Memory B cell (primary cell): ENCODE measurements at regions not wholly inside any gene's neighbourhood (a gene's known extent, or its start where the extent isn't known, plus 50 kb on each side); places are given as distances from the start of the nearest gene placed in this dataset.

ENCODE experiments used
- ATAC-seq: fragments of 150-1000 bp; cut with Tn5 transposase; 2 replicates; pipeline ENCODE4 v1.10.0; 2021; ENCODE audit warnings: low read depth, mild to moderate bottlenecking, moderate library complexity
- DNase-seq, 2 donors: peaks; one replicate each; pipeline ENCODE4 v3.0.0; 2022; ENCODE audit warnings: low spot score in 2 of 2
- H3K27ac Mint-ChIP-seq: one replicate; pipeline ENCODE4 v1.8.0; 2022; ENCODE audit warnings: mild to moderate bottlenecking, moderate library complexity, mixed read lengths
- H3K27me3 Mint-ChIP-seq: one replicate; pipeline ENCODE4 v1.8.0; 2022; ENCODE audit warnings: mixed read lengths
- H3K36me3 Mint-ChIP-seq: one replicate; pipeline ENCODE4 v1.8.0; 2022; ENCODE audit warnings: mild to moderate bottlenecking, mixed read lengths
- H3K4me1 Mint-ChIP-seq: one replicate; pipeline ENCODE4 v1.8.0; 2022; ENCODE audit warnings: mixed read lengths
- H3K4me3 Mint-ChIP-seq: one replicate; pipeline ENCODE4 v1.8.0; 2022; ENCODE audit warnings: mild to moderate bottlenecking, moderate library complexity, mixed read lengths
- H3K9me3 Mint-ChIP-seq: one replicate; pipeline ENCODE4 v1.8.0; 2022; ENCODE audit warnings: mixed read lengths

DNA sequence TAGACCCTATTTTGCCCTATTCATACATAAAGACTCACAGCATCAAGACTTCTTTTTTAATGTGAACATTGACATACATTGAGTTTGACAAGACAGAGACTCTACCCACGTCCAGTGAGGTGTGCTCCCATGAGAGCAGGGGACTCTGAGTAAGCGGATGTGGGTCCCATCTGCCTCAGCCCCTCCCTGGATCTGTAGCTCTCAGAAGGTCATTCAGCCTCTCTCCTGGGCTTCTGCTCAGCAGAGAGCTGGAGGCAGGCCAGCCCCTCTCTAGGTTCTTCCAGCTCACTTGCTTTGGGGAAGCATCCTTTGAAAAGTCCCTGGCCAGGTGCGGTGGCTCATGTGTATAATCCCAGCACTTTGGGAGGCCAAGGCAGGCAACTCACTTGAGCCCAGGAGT is 146.9 kb upstream of the ZMIZ1 start:
- Mint-ChIP-seq H3K36me3 (no peaks in the 10 kb centered on the region), H3K9me3 (no peaks in the 10 kb centered on the region), H3K4me3 (no peak overlapping the region), H3K4me1 (no peaks in the 10 kb centered on the region), H3K27ac (no peak overlapping the region), H3K27me3 (peaks cover 13% of the 10 kb centered on the region)
- DNase-seq (no peak), ATAC-seq (no peak)

DNA sequence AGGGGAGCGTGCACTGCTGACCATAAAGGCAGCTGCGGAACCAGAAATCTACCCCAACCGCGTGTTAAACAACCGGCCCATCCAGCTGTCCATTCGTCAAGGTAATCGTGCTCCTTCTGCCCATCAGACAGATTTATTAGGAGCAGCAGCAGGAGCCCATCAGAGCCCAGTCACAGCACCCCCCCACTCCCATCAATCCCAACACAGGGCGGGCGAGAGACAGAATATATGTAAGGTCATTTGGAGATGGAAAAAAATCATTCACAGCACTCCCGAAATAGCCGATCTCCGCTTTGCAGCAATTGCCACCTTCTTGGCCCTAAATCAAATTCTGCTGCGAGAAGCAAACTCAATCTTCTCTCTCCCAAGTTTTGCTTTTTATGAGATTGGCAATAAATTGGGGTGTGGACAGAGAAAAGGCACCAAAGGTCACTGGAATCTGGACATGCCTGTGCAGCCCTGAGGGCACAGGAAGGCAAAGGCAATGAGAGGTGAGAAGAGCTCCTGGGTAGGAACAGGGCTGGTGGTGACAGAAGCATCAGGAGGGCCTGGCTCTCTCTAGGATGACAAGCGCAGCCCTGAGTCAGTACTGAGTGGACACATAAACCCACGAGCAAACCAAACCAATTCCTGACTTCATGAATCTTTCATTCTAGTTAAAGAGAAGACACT is 145.0 kb upstream of the ZMIZ1 start:
- Mint-ChIP-seq H3K4me3 (no peak overlapping the region), H3K27ac (no peak overlapping the region), H3K4me1 (no peaks in the 10 kb centered on the region), H3K36me3 (no peaks in the 10 kb centered on the region), H3K9me3 (no peaks in the 10 kb centered on the region), H3K27me3 (peaks cover 14% of the 10 kb centered on the region)
- ATAC-seq (no peak), DNase-seq (no peak)

DNA sequence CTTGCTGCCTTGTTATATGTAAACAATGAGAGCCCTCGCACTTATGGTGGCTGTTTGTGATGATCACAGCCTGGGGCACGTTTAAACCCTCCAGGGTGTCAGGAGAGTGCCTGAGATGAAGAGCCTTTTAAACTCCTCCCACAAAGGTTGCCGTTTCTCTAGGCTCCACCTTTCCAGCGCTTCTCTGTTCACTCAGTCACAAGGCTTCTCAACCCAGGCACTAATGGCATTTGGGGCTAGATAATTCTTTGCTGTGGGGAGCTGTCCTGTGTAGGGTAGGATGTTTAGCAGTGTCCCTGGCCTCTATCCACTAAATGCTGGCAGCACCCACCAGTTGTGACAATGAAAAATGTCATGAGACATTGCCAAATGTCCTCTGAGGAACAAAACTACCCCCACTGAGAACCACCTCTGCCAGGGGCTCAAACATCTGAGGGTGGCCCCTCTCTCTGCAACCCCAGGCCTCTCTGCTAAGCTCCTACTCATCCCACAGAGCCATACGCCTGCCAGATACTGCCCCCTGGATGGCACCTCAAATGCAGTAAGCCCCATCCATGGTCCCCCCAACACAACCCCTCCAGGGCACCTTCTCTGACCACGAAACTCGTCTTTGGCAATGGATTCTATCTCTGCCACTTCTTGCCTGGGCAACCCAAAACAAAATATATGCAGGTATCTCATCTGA is 144.3 kb upstream of the ZMIZ1 start:
- Mint-ChIP-seq H3K4me3 (no peak overlapping the region), H3K36me3 (no peaks in the 10 kb centered on the region), H3K27me3 (peaks cover 14% of the 10 kb centered on the region), H3K9me3 (no peaks in the 10 kb centered on the region), H3K27ac (no peak overlapping the region), H3K4me1 (no peaks in the 10 kb centered on the region)
- ATAC-seq = no peak
- DNase-seq = no peak

GRCh38 chr10:78925275-78925674 is 143.5 kb upstream of the ZMIZ1 start:
- H3K9me3 Mint-ChIP-seq = no peaks in the 10 kb centered on the region
- H3K36me3 Mint-ChIP-seq = no peaks in the 10 kb centered on the region
- ATAC-seq = no peak
- peaks cover 12% of the 10 kb centered on the region for H3K27me3 Mint-ChIP-seq
- H3K27ac Mint-ChIP-seq = no peak overlapping the region
- no peak for DNase-seq
- no peaks in the 10 kb centered on the region for H3K4me1 Mint-ChIP-seq
- H3K4me3 Mint-ChIP-seq = no peak overlapping the region

DNA sequence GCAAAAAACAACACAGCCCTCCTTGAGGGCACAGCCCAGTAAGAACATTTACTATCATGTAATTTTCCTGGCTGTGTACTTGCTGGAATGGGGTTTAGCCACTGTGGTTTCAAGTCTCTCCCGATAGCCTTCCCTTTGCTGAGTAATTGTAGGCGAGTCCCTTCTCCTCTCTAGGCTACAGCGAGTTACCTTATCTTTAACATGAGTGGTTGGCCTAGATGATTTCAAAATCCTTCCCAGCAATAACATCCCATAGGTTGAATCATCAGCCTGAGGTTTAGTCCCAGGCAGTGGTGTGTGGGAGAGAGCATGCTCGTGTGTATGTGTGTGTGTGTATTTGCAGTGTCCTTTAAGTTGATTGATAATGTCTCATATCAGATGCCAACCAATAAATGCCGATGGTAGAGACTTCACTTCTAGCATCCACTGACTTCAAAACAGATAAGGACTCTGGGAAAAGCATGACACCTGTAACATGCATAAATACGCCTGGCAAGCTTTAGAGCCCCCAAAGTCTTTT is 142.9 kb upstream of the ZMIZ1 start:
- no peak overlapping the region for H3K27ac Mint-ChIP-seq
- H3K9me3 Mint-ChIP-seq = no peaks in the 10 kb centered on the region
- H3K4me1 Mint-ChIP-seq = no peaks in the 10 kb centered on the region
- H3K4me3 Mint-ChIP-seq = no peak overlapping the region
- H3K36me3 Mint-ChIP-seq = no peaks in the 10 kb centered on the region
- ATAC-seq (no peak), DNase-seq (no peak)
- H3K27me3 Mint-ChIP-seq = peaks cover 15% of the 10 kb centered on the region

DNA sequence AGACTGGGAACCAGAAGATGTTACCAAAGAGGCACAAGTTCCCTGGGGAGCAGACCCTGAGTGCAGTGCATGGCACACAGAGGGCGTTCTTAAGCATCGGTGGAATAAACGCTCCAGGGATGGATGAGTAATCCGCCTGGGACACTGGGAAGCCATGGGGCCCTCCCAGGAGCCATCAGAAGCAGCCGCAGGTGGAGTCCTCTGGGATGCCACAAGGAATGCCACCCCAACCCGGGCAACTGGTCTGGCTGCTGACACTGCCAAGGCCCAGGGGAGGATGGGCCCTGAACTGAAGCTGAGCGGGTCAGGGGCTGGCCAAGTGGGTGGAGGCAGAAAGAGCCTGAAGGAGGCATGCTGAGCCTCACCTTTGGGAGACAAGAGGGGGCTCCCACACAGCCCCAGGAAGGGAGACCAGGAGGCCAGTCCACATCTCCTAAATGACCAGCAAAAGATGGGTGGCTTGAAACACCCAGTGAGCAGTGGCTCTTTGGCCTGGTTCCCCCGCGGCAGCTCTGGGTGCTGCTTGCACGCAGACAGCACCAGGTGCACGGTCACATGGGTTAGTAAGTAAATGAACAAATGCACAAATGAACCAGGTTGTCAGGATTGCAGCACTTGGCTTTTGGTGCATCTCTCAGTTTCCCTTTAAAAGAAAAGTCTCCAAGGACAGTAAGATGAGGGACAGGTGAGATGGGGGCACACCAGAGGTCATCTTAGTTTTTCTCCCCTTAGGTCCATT is 141.3 kb upstream of the ZMIZ1 start:
- Mint-ChIP-seq H3K36me3 (no peaks in the 10 kb centered on the region), H3K27me3 (peaks cover 14% of the 10 kb centered on the region), H3K4me3 (no peak overlapping the region), H3K27ac (no peak overlapping the region), H3K4me1 (no peaks in the 10 kb centered on the region), H3K9me3 (no peaks in the 10 kb centered on the region)
- no peak for ATAC-seq
- no peak for DNase-seq

DNA sequence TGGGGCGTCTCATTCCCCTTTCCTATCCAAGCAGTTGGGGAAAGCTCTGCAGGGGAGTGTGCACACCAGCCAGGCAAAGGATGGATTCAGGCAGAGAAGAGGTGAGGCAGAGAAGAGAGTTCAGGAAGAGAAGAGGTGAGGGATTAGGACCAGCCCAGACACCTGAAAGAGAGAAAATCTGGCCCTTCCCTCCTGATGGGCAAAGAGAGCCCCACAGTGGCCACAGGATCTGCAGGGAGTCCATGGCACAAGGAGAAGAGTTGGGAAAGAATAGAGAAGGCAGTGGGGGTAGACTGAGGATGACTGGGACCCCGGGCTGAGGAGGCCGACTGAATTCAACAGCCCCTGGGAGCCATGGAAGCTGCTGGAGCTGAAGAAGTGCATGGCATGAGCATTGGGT is 140.4 kb upstream of the ZMIZ1 start:
- no peak overlapping the region for H3K4me3 Mint-ChIP-seq
- H3K27me3 Mint-ChIP-seq = peaks cover 14% of the 10 kb centered on the region
- H3K27ac Mint-ChIP-seq = no peak overlapping the region
- H3K9me3 Mint-ChIP-seq = no peaks in the 10 kb centered on the region
- no peaks in the 10 kb centered on the region for H3K4me1 Mint-ChIP-seq
- no peaks in the 10 kb centered on the region for H3K36me3 Mint-ChIP-seq
- DNase-seq = no peak
- no peak for ATAC-seq

GRCh38 chr10:78929541-78929940 is 139.2 kb upstream of the ZMIZ1 start:
- no peaks in the 10 kb centered on the region for H3K9me3 Mint-ChIP-seq
- H3K27me3 Mint-ChIP-seq = peaks cover 16% of the 10 kb centered on the region
- no peak for ATAC-seq
- DNase-seq = no peak
- H3K36me3 Mint-ChIP-seq = no peaks in the 10 kb centered on the region
- H3K4me1 Mint-ChIP-seq = no peaks in the 10 kb centered on the region
- no peak overlapping the region for H3K4me3 Mint-ChIP-seq
- H3K27ac Mint-ChIP-seq = no peak overlapping the region

GRCh38 chr10:78931321-78932053 is 137.3 kb upstream of the ZMIZ1 start:
- no peaks in the 10 kb centered on the region for H3K9me3 Mint-ChIP-seq
- H3K4me1 Mint-ChIP-seq = no peaks in the 10 kb centered on the region
- no peak for ATAC-seq
- DNase-seq = no peak
- H3K36me3 Mint-ChIP-seq = no peaks in the 10 kb centered on the region
- H3K27me3 Mint-ChIP-seq = peaks cover 14% of the 10 kb centered on the region
- H3K27ac Mint-ChIP-seq = no peak overlapping the region
- no peak overlapping the region for H3K4me3 Mint-ChIP-seq

- Mint-ChIP-seq H3K36me3 (no peaks in the 10 kb centered on the region), H3K27ac (no peak overlapping the region)
Observed at GRCh38 chr10:78932054-78932386, 136.7 kb upstream of the ZMIZ1 start.

GRCh38 chr10:78932861-78933260 is 135.9 kb upstream of the ZMIZ1 start:
- ATAC-seq = no peak
- Mint-ChIP-seq H3K9me3 (no peaks in the 10 kb centered on the region), H3K36me3 (no peaks in the 10 kb centered on the region), H3K4me3 (no peak overlapping the region), H3K27ac (no peak overlapping the region), H3K27me3 (peaks cover 16% of the 10 kb centered on the region), H3K4me1 (peaks cover 2% of the 10 kb centered on the region)
- DNase-seq = no peak

More at GRCh38 chr10:78932054-78932386, 136.7 kb upstream of the ZMIZ1 start:
- DNase-seq (no peak), ATAC-seq (no peak)
- H3K27me3 Mint-ChIP-seq = peaks cover 14% of the 10 kb centered on the region
- H3K4me1 Mint-ChIP-seq = no peaks in the 10 kb centered on the region
- H3K9me3 Mint-ChIP-seq = no peaks in the 10 kb centered on the region
- no peak overlapping the region for H3K4me3 Mint-ChIP-seq

- Mint-ChIP-seq H3K27ac (no peak overlapping the region), H3K9me3 (no peaks in the 10 kb centered on the region), H3K36me3 (no peaks in the 10 kb centered on the region), H3K4me1 (peaks cover 2% of the 10 kb centered on the region), H3K4me3 (no peak overlapping the region), H3K27me3 (peaks cover 12% of the 10 kb centered on the region)
- no peak for DNase-seq
- no peak for ATAC-seq
Observed at GRCh38 chr10:78933828-78934531, 134.8 kb upstream of the ZMIZ1 start.

GRCh38 chr10:78934532-78934898 is 134.3 kb upstream of the ZMIZ1 start:
- ATAC-seq = no peak
- H3K9me3 Mint-ChIP-seq = no peaks in the 10 kb centered on the region

More at GRCh38 chr10:78934532-78934898, 134.3 kb upstream of the ZMIZ1 start:
- H3K27me3 Mint-ChIP-seq = peaks cover 12% of the 10 kb centered on the region
- H3K36me3 Mint-ChIP-seq = no peaks in the 10 kb centered on the region
- no peak for DNase-seq
- H3K4me1 Mint-ChIP-seq = peaks cover 2% of the 10 kb centered on the region
- no peak overlapping the region for H3K27ac Mint-ChIP-seq
- H3K4me3 Mint-ChIP-seq = no peak overlapping the region
